TTC549 (cell line): ENCODE measurements at regions not wholly inside any gene's neighbourhood (a gene's known extent, or its start where the extent isn't known, plus 50 kb on each side); places are given as distances from the start of the nearest gene placed in this dataset.

ENCODE experiments used
- FAIRE-seq: peaks from 2 replicates; lab custom pipeline; 2012; peaks lifted over from hg19 to GRCh38; lab: Jason Lieb, UNC

DNA sequence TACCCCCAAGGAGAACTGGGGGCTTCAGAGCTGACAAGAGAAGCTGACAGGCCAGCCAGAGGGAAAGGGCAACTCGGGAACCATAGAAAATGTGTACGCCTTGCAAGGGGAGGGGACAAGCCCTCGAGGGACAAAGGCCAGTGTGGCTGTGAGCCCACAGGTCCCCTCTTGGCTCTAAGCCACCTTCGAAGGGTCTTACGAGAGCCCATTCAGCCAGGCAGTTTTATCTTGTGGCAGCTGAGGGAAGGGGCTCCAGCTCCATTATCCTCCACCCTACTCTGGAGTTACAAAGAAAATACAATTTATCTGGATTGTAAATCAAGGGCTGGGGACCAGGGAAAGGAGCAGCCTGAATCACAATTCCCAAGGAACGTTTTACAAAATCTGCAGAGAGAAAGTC, 159.5 kb upstream of the ZMIZ1 start:
- FAIRE-seq: no peak

DNA sequence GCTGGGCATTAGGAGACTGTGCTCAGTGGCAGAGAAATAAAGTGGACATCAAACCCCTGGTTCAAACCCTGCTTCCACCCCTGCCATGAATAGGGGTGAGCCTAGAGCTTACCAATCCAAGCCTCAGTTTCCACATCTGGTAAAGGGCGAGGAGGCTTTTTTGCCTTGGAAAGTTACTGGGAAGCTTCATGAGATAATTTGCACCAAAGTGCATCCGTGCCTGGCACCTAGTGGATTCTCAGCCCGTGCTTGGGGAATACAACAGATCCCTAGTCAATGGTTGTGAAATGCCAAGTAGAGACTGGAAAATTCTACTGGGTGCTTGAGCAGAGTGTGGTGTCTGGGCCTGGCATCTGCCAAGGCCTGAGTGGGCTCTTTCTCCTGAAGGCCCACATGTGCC, 158.7 kb upstream of the ZMIZ1 start:
- no peak for FAIRE-seq

DNA sequence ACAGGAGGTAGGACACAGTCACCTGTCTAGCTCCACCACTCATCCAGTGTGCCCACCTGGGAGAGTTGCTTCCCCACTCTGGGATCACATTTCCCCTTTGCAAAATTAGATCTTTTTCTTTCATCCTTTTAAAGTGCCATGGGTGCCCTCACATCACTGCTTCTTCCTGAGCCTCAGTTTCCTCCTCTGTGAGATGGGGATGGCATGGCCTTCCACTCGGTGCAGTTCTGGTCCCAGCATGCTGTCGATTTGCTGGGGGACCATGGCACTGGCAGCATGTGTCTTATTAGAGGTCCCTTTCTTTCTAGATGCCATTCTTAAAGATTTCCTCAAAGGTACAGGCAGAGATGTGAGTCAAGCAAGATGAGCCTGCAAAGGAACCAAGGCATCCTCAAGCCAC, 158.3 kb upstream of the ZMIZ1 start:
- no peak for FAIRE-seq

DNA sequence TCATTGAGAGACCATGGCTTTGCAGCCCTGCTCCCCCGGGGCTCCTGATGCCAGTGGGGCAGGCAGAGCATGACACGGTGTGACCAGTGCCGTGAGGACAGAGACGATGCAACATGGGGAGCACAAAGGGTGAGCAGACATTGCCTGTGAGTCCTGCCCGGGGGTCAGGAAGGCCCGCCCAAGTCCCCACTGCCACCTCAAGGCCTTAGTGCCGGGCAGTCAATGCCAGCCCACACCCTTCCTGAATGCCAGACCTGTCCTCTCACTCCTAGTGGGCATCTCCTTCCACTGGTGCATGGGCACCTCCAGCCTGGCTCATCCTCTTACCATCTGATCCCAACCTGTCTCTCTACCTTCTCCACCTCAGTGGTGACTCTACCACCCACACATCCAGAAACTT, 157.9 kb upstream of the ZMIZ1 start:
- no peak for FAIRE-seq

DNA sequence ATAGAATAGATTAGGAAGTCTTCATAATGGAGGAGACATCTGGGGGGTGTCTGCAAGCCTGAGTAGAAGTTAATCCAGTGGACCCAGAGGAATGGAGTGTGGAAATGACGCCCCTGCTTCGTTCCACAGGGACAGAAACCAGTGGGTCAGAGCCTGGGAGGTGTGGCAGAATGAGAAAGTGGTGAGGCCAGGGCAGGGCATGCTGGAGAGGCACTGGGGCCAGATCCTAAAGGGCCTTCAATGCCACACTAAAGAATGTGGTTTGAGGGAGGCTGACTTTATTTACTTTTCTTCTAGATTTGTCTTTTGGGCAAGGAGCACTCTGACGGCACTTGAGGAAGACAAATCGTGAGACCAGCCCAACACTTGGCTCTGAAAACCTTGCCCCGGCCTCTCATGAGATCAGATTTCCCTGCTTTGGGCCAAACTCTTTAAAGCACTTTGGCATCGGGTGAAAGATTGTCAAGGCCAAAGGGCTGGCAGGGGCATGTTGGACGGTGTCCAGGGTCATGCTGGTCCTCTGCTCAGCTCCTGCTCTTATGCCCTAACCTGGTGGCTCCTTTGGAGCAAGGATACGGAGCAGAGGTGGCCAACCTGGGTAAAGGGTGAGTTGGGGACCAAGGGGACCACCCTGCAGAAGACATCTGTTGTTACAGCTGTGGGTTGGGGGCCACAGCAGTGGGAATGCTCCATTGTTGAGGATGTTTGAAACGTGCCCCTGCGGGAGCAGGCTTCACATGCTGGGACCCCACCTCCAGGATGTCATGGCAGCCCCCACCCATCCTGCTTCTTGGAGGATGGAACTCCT, 157.0 kb upstream of the ZMIZ1 start:
- FAIRE-seq: no peak

DNA sequence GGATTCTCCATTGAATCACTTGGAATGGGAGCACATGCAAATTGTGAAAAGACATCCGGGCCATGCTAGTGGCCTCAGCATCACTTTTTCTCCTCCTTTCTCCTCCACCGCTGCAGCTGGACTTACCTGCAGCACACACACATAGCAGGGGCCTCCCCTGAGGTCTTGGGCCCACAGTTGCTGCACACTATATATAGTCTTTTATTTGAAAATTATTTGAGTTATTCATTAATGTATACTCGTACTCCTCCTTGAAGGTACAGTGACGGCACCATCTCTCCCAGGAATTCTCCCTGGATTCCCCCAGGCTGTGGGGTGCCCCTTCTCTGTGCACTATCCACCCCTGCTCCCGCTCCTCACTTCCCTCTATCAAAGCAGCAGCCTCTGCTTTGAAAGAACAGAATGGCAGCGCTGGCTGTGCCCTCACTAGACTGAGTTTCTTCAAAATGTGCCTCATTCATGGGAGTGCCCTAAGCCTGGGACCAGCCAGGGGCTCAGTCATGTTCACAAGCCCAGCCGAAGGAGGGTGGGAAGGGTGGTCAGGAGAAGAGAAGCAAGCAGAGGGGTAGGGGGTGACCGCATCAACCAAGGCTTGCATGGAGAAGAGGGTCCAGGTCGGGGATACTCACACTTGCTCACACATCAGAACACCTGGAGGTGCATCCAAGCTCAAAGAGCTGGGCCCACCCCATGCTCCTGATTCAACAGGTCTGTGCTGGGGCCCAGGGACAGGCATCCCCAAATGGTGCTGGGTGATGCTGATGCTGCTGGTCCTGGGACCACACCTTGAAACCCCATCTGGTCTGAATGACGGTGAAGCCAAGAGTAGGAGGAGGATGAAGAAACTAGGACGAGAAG, 156.2 kb upstream of the ZMIZ1 start:
- FAIRE-seq: no peak

DNA sequence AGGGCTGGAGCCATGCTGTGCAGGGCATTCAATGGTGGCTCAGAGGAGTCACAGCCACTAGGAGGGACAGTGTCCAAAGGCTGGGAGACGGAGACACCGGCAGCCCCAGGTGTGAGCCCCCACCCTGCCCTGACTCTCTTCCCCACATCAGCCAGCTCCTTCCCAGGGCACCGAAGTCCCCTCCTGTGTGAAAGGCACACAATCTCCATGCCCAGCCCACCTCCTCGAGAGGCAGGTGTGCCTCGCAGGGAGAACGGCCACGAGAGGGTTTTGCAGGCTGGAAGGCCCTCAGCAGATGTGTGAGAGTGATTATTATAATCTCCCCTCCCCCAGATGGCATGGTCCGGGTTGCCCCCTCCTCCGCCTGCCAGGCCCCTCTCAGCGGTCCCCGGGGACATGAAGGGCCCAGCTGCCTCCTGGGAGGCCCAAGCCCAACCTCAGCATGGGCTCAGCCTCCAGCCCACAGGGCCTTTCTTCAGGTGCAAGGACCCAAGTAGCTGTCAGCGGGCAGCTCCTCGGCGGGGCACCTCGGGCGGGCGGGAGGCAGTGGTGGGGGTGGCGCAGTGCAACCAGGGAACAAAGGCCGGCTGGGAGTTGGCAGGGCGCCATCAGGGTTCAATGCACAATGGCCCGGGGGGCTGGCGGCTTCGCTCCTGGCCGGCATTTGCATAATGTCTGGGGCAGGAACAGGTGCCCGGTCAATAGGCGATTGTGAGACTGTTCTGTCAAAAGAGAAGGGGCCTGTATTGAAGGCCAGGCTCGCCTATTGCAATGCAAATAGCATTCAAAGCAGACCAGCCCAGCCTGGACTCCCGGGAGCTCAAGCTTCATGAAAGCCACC, 155.3 kb upstream of the ZMIZ1 start:
- no peak for FAIRE-seq

DNA sequence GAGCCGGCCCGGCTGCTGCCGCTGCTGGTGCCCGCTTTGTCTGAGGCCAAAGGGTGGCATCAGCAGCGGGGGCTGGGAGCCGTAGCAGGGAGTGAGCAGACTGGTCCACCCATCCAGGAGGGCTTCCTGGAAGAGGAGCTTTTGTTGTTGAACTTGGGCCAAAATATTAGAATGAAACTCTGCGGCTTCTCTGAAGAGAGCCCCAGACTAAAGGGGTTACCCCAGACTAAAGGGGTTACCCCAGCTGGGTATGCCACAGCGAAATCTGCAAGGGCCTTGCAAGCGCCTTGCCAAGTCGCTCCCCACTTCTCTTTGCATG, 154.7 kb upstream of the ZMIZ1 start:
- no peak for FAIRE-seq

DNA sequence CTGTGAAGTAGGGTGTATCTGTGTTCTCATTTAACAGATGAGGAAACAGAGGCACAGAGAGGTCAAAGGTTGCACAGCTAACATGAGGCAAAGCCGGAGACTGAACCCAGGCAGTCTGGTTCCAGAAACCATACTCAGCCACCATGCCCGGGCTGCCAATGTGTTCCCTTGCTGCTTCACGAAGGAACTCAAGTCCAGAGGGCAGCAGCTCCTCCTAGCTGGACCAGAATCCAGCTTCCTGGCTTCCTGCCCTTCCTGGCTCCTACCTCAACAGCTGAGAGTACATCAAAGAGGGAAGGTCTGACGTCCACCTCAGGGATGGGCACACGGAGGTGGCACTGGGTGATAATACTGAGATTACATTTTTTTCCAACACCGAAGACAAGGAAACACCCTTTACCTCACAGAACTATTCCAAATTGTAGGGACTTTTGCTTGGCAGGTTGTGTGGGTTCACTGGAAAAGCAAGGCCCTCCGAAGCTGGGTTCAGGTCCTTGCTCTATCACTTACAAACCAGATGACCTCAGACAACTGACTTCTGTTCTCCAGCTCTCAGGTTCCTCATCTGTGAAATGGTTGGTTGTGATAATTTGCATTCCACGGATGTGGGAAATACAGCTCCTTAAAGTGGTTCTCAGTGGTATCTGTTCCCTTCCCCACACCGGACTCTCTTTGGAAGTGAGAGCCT, 154.1 kb upstream of the ZMIZ1 start:
- no peak for FAIRE-seq

DNA sequence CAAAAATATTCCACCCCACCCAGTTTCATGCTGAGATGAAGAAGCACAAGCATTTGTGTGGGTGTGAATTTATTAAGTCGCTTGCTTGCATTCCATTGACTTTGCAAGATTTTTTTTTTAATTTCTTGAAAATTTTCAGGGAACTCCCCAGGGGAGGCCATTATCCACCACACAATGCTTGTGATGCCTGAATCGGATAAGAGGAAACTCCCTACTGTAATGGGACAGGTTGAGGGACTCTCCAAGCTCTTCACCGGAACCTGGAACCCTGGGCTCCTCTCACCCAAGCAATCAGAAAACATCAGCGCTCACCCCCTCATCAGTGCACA, 153.6 kb upstream of the ZMIZ1 start:
- no peak for FAIRE-seq

DNA sequence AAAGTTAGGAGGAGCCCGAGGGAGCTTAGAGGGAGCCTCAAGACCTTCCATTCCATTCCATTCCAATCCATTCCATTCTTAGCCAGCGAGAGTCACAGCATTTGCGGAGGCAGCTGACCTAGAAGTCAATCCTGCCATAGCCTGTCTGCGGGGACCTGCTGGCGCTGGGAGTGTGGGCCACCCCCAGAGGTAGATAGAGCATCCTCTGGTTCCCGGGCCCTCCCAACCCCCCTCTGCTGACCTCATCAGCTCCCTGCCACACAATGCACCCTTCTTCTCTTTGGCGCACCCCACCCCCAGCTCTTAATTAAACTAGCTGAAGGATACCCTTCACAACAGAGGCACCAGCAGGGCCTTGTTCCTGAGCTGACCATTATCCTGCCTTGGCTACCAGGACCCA, 152.5 kb upstream of the ZMIZ1 start:
- FAIRE-seq: no peak

DNA sequence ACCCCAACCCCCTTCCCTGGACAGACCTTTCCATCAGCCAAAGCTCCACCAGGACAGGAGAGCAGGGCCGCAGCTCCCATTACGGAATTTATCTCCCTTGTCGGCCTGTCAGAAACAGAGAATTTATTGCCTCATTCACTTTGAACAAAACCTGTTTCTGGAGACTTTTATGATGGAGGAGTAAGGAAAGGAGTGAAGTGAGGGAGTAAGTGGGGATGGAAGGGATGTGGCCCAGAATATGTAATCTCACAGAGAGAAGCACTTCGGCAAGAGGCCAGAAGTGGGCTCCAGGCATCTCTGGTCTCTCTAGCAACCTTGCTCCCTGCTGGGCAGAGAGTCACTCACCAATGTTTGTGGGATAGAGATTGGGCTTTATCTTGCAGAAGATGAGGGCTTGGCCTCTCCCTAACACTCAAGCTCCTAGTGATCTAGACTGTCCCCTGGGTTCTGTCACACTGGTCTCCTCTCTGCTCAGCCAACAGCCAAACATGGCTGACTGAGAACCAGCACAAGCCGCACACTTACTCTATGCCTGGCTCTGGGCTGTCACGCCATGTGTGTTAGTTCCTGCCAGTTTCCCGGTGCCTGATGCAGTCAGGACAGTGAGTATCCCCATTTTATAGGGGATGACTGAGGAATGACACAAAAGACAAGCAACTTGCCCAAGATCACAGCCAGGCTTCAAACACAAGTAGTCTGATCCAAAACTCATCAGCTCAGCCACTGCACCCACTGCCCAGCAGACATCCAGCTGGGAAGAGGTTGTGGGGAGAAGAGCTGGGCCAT, 149.4 kb upstream of the ZMIZ1 start:
- no peak for FAIRE-seq

DNA sequence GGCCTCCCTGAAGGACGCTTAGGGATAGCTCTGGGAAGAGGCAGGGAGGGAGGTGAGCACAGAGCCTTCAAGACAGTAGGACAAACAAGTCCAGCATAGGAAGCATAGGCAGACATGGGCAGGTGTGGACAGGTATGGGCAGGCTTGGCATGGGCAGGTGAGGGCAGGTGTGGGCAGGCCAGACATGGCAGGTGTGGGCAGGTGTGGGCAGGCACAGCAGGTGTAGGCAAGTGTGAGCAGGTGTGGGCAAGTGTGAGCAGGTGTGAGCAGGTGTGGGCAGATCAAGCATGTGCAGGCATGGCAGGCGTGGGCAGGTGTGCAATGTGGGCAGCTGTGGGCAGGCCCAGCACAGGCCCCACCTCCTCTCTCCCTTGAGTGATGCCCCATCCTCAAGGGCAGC, 148.8 kb upstream of the ZMIZ1 start:
- FAIRE-seq: no peak

DNA sequence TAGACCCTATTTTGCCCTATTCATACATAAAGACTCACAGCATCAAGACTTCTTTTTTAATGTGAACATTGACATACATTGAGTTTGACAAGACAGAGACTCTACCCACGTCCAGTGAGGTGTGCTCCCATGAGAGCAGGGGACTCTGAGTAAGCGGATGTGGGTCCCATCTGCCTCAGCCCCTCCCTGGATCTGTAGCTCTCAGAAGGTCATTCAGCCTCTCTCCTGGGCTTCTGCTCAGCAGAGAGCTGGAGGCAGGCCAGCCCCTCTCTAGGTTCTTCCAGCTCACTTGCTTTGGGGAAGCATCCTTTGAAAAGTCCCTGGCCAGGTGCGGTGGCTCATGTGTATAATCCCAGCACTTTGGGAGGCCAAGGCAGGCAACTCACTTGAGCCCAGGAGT, 146.9 kb upstream of the ZMIZ1 start:
- no peak for FAIRE-seq

DNA sequence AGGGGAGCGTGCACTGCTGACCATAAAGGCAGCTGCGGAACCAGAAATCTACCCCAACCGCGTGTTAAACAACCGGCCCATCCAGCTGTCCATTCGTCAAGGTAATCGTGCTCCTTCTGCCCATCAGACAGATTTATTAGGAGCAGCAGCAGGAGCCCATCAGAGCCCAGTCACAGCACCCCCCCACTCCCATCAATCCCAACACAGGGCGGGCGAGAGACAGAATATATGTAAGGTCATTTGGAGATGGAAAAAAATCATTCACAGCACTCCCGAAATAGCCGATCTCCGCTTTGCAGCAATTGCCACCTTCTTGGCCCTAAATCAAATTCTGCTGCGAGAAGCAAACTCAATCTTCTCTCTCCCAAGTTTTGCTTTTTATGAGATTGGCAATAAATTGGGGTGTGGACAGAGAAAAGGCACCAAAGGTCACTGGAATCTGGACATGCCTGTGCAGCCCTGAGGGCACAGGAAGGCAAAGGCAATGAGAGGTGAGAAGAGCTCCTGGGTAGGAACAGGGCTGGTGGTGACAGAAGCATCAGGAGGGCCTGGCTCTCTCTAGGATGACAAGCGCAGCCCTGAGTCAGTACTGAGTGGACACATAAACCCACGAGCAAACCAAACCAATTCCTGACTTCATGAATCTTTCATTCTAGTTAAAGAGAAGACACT, 145.0 kb upstream of the ZMIZ1 start:
- no peak for FAIRE-seq

DNA sequence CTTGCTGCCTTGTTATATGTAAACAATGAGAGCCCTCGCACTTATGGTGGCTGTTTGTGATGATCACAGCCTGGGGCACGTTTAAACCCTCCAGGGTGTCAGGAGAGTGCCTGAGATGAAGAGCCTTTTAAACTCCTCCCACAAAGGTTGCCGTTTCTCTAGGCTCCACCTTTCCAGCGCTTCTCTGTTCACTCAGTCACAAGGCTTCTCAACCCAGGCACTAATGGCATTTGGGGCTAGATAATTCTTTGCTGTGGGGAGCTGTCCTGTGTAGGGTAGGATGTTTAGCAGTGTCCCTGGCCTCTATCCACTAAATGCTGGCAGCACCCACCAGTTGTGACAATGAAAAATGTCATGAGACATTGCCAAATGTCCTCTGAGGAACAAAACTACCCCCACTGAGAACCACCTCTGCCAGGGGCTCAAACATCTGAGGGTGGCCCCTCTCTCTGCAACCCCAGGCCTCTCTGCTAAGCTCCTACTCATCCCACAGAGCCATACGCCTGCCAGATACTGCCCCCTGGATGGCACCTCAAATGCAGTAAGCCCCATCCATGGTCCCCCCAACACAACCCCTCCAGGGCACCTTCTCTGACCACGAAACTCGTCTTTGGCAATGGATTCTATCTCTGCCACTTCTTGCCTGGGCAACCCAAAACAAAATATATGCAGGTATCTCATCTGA, 144.3 kb upstream of the ZMIZ1 start:
- no peak for FAIRE-seq

DNA sequence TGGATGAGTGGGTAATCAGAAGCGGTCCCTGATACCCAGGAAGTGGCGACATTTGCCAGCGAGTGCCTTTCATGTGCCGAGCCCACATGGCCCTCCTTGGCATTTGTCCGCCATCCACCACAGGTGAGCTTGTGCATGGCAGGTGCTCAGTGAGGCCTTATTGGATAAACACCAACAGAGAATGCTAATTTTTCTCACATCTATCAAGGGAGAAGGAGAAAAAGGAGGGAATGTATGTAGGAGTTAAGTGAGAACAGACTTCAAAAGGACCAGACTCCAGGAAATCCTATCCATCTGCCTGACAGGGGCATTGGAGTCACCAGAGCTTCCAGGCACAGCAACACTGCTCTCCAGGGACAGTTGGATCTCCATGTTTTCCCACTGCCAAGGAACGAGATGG, 143.5 kb upstream of the ZMIZ1 start:
- FAIRE-seq: no peak

DNA sequence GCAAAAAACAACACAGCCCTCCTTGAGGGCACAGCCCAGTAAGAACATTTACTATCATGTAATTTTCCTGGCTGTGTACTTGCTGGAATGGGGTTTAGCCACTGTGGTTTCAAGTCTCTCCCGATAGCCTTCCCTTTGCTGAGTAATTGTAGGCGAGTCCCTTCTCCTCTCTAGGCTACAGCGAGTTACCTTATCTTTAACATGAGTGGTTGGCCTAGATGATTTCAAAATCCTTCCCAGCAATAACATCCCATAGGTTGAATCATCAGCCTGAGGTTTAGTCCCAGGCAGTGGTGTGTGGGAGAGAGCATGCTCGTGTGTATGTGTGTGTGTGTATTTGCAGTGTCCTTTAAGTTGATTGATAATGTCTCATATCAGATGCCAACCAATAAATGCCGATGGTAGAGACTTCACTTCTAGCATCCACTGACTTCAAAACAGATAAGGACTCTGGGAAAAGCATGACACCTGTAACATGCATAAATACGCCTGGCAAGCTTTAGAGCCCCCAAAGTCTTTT, 142.9 kb upstream of the ZMIZ1 start:
- FAIRE-seq: no peak

DNA sequence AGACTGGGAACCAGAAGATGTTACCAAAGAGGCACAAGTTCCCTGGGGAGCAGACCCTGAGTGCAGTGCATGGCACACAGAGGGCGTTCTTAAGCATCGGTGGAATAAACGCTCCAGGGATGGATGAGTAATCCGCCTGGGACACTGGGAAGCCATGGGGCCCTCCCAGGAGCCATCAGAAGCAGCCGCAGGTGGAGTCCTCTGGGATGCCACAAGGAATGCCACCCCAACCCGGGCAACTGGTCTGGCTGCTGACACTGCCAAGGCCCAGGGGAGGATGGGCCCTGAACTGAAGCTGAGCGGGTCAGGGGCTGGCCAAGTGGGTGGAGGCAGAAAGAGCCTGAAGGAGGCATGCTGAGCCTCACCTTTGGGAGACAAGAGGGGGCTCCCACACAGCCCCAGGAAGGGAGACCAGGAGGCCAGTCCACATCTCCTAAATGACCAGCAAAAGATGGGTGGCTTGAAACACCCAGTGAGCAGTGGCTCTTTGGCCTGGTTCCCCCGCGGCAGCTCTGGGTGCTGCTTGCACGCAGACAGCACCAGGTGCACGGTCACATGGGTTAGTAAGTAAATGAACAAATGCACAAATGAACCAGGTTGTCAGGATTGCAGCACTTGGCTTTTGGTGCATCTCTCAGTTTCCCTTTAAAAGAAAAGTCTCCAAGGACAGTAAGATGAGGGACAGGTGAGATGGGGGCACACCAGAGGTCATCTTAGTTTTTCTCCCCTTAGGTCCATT, 141.3 kb upstream of the ZMIZ1 start:
- no peak for FAIRE-seq

DNA sequence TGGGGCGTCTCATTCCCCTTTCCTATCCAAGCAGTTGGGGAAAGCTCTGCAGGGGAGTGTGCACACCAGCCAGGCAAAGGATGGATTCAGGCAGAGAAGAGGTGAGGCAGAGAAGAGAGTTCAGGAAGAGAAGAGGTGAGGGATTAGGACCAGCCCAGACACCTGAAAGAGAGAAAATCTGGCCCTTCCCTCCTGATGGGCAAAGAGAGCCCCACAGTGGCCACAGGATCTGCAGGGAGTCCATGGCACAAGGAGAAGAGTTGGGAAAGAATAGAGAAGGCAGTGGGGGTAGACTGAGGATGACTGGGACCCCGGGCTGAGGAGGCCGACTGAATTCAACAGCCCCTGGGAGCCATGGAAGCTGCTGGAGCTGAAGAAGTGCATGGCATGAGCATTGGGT, 140.4 kb upstream of the ZMIZ1 start:
- no peak for FAIRE-seq
